NCI-H446 (cell line): ENCODE measurements at regions not wholly inside any gene's neighbourhood (a gene's known extent, or its start where the extent isn't known, plus 50 kb on each side); places are given as distances from the start of the nearest gene placed in this dataset.

Experiments used
- DNase-seq, 2 experiments: peaks; one replicate each; lab custom pipeline; 2025; lab: John Stamatoyannopoulos, UW

DNA sequence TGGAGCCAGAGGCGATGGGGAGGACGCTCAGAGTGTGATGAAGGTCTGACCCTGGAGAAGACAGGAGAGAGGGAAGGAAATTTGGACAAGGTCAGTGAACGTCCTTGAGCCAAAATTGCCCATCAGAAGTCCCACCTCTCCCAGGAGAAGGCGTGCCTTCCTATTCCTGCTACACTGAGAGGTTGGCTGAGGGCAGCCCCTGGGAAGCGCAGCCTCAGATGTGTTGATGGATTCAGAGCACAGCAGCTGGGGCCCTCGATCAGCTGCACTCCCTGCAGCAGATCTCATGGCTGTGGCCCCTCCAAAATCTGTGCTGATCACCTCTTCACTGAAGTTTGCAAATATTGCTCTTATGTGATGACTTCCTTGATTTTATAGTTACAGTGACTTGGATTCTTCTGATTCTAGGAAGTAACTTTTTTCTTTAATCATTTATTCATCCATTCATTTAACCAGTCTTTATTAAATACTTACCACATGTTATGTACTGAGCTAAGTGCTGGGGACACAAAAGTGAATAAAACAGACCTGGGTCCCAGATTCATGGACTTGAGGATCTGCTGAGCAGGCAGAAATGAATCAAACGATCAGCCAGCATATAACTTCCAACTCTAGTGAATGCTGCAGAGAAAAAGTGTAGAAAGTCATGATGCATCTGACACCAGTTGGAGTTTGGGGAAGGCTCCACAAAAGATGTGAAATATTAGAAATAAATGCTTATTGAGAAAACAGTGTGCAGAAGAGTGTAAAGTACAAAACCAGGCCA lies 69.6 kb upstream of the ARMC2 start:
- no peak for DNase-seq

DNA sequence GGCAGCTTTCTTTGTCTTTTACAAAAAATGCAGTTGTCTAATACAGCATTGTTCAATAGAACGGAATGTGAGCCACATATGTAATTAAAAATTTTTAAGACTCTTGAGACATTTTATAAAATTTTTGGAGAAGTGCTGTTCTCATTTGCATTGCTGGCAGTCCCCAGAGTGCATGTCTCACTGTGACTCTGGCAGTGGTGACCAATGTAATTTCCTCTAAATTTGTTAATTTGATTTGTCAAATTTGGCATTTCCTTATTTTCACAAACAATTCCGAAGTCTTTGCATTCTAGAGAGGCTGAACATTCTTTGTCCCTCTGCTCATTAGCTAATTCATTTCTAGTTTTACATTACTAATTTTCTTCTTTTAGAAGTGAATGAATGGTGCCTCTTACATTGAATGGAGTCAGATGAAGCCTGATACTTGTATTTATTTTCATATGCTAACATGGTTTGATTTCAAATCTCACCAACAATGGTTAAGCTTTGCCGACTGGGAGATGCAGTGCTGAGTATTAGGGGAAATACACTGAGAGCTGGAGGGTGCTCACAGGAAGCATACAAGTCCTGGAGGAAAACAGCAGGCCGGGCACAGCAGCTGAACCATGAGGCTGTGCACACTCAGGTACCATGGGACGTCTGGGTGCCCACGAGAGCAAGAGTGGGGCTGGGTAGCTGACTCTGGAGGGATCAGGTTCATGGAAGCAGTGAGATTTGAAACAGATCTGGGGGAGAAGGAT lies 68.5 kb upstream of the ARMC2 start:
- DNase-seq, result no peak

DNA sequence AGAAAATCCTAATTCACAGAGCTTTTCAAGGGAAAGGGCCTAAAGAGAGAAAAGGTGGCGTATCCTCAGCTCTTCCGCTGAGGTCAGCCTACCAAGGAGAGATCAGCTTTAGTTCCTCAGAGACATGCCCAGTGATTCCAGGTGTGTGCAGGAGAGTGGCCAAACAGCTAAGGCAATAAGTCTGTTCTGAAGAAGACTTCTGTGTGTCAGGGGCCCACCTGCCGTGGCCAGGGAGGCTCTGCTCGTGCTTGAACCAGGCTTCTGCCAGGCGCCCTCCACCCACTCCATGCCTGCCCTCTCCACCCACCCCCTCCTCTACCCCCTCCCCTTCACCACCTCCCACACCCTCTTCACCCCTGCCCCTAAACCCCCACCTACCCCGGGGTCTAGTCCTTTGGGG lies 67.4 kb upstream of the ARMC2 start:
- no peak for DNase-seq

DNA sequence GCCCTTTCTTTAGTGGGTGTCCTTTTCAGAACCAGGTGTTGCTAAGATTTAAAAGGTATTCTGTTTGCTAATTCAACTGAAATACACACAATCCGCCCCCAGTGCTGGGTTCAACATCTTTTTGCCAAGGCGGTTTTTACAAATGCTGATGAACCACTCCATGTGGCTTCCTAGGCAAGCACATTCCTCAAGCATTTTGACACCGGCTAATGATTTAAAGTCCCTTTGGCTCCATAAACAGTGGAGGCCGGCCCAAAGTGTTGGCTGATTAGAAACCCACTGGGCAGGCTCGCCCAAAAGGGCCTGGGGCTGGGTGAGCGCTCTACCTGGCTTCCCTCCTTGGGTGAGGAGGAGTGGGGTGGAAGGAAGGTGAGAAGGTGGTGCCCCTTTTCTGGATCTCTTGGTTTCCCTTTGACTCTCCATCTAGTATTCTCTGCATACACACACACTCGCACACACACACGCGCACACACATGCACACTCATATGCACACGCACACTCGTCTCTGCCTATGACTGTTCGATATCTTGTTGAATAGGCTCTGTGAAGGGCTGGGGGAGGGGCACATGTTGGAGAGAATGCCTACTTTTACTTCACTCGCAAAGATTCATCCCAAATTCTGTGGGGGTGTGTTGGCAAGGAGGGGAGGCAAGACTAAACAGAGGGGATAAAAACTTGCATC lies 66.7 kb upstream of the ARMC2 start:
- no peak for DNase-seq

DNA sequence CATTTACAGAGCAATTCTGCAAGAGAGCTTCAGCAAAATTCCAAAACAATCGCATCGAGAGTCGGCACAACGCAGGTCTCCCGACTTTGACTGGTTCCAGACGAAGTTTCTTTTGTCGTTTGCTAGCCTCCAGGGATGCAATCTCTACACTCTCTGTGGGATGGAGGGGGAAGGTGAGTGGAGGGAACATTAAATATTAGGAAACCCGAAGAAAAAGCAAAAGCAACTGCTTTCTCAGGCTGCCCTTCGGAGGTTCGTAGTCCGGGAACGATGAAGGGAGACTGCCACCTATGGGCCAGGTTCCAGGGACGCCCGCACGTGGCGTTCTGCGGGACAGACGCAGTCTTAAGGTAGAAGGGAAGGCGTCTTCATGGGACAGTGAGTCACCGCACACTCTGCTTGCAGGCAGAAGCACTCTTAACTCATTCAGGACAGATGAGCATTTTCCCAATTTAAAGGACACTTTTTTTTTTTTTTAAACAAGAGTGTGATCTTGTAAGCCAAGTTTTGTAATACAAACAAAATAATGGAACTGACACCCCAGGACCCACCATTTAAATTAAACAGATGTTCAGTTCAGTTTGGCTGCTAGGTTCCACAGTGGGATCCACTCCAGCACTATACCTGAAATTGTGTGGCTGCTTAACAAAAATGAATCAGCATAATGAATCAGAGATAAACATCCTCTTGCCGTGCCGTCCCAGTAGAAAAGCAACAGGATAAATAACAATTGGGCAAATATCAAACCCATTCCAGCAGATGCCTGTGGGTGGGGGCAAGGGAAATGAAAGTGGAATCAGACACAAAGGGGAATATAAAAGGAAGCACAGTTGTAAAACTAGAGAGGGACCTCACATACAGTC lies 65.8 kb upstream of the ARMC2 start:
- peak; percentile 5 to 76 for DNase-seq

DNA sequence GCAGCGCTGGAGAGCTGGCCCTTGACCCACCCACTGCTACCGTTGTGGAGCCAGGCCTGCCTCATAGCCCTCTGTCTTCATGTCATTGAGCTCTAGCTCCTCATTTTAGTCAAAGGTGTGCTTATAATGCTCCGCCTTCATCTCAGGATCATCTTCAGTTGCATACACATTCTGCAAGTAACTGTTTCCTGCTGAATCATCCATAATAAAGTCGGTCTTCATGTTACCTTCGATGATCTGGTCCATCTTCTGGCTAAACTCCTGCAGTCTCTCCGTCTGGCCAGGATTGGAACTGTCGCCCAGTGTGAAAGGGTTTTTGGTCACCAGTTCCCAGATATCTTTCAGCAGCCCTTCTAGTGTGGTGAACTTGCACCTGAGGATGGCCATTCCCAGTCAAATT lies 62.6 kb upstream of the ARMC2 start:
- DNase-seq, result no peak

DNA sequence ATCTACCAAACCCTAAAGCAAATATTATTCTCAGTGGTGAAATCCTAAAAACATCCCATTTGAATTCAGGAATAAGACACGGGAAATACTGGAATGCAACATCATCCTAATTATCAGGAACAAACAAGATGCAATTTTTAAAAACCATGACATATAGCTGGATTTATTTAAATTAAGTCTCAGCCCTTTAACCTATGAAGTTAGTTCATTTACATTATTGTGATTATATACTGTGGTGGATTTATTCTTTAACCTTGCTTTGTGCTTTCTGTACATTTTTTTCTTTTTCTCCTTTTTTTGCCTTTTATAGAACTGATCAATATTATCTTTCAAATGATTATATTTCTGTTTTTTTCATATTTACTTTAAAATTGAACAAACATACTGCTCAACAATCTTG lies 59.8 kb upstream of the ARMC2 start:
- DNase-seq, result no peak

DNA sequence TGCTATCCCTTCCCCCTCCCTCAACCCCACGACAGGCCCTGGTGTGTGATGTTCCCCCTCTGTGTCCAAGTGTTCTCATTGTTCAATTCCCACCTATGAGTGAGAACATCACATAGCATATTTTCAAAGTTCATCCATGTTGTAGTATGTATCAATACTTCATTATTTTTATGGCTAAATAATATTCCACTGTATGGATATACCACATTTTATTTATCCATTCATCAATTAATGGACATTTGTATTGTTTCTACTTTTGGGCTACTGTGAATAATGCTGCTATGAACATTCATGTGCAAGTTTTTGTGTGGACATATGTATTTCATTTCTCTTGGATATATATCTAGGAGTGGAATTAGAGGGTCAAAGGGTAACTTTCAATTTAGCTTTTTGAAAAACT lies 58.7 kb upstream of the ARMC2 start:
- no peak for DNase-seq

DNA sequence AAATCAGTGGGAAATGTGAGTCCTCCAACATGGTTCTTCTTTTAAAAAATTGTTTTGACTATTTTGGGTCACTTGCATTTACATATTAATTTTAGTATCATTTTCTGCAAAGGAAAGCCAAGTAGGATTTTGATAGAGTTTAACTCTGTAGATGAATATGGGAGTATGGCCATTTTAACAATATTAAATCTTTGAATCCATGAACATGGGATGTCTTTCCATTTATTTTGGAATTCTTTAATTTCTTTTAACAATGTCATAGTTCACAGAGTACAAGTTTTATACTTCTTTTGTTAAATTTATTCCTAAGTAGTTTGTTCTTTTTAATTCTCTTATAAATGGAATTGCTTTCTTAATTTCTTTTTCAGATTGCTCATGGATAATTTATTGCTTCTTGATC lies 56.5 kb upstream of the ARMC2 start:
- no peak for DNase-seq

DNA sequence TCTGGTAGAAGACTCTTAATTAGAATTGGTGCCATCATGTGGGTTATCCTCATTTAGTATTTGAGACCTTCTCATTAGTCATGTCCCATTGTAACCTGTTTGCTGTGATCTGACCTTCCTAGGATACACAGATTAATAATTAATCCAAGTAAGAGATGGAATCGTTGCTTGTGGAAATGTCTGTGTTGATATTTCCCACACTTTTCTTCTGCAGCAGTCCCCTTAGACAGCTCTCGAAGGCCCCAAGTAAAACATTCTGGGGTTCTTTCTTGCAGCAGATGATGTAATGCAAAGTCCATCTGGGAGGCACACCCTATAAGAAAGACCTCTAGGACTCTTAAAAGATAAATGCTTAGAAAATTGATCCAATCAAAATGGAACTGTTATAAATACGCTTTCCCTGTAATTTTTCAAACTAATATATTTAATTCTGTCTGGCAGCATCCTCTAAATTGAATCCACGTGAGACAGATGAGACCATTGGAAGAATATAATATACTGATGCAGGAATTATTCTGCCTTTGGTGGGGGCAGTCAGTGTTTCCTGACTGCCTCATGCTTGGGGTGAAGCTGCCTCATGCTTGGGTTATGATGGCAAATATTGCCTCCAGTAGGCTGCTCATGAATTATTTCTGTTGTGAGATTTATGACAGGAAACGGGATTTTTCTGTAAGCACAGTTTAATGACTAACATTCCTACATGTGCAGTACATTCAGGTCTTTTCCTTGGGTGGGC lies 54.5 kb upstream of the ARMC2 start:
- no peak for DNase-seq

DNA sequence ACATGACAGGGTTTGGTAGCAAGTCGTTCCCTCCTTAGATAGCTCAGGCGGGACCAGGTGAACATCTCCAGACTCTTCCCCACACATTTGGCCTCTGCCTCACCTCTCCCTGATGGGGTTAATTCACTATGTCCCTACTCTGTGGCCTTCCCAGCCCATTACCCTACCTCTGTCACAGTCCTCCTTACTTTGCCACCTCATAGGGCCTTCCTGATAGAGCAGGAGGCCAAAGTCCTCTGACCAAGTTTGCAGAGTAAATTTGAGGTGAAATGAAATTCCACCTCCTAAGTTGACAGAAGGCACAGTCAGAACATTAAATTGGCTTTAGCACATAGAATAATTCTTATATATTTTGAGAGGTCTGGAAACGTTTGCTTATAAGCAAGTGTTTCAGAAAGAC lies 53.1 kb upstream of the ARMC2 start:
- no peak for DNase-seq

DNA sequence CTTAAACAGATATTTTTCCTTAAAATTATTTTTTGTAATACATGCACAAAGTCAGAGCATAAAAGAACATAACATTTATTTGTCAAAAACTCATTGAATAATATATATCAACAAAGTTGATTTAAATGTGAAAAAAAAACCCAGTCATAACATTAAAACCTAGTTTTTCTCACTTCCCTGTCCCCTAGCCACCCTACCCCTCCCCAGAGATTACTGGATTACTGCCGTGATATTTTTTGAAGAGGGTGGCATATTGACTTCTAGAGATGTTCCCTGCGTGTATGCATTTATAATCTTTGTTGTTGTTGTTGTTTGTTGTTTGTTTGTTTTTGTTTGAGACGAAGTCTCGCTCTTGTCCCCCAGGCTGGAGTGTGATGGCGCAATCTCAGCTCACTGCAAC lies 52.4 kb upstream of the ARMC2 start:
- no peak for DNase-seq

DNA sequence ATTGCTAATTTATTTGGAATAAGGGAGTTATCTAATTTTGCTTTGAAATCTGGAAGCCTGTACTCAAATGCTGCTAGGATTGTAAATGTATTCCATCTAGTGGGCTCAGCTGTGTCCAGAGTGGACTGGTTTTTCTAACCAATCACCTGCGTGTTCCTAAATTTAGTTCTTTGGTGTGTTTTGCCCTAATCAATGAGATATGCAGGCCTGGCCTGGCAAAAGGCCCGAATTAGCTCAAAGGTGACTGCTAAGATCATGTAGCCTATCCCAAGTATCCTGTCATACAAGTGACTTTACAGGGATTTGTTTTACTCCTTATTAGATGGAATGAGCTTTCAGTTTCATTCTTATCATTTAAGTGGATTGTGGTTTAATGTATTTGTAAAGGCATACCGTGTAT lies 51.3 kb upstream of the ARMC2 start:
- DNase-seq, result no peak

DNA sequence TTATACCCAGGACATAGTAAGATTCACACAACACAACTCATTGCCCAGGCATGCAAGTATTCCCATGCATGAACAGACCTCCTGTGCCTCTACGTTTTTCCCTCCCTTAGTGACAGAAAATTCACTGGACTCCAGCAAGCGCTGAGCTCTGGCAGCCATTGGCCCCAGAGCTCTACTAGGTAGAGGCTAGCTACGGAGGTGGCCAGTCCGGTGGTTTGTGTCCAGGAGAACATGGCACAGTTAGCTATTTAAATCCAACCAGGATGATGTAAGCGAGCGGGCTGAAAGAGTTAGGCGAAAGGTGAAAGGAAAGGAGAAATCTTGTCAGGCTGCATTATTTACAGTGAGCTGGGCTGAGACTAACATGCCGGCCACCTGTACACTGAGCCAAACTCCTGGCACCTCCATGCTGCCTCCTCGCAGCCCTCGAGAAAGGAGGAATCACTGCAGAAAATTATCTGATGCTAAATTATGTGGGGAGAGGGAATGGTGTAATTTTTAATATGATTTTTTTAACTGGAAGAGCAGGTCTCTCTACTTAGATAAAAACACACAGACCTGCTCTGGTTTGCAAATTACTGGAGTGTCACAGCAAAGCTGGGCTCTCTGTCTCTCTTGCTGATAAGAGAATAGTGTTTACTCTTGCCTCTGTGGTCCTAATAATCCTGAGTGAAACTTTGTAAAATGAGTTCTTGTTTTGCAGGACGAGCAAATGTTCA lies 50.1 kb upstream of the ARMC2 start:
- DNase-seq, result no peak
